GM21576 (cell line): ENCODE measurements at regions not wholly inside any gene's neighbourhood (a gene's known extent, or its start where the extent isn't known, plus 50 kb on each side); places are given as distances from the start of the nearest gene placed in this dataset.

Experiments used
- ATAC-seq: cut with Tn5 transposase; IDR thresholded peaks from one replicate; pipeline ENCODE4 v1.9.1; 2021; ENCODE audit warnings: mild to moderate bottlenecking, moderate library complexity; ENCODE audit not compliant: unreplicated experiment

GRCh38 chr6:22231616-22232015 is 65.2 kb downstream of the PRL start:
- ATAC-seq, result no peak

GRCh38 chr6:22236626-22237414 is 60.0 kb downstream of the PRL start:
- ATAC-seq, result no peak
